ENCODE measurements at regions not wholly inside any gene's neighbourhood (a gene's known extent, or its start where the extent isn't known, plus 50 kb on each side); places are given as distances from the start of the nearest gene placed in this dataset.

DNA sequence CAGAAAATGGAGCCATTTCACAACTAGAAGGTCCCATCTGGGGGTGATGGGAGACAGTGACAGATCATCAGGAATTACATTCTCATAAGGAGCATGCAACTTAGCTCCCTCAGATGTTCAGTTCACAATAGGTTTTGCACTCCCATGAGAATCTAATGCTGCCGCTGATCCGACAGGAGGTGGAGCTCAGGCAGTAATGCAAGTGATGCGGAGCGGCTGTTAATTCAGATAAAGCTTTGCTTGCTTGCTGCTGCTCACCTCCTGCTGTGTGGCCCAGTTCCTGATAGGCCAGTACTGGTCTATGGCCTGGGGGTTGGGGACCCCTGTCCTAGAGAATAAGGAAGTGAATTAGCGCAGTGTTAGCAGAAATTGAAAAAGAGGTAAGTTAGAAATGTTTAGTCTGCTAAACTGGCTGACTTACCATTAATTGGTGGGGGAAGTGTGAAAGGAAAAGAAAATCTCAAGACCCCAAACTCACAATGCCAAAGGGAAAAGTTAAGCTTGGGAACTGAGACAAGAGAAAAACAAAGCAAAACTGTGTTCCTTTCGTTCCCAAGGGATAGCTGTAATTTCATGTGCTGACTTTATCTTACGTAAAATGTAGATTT, 76.4 kb downstream of the LYZL2 start (continued):
- no peak for TF ChIP-seq ZNF121 (CRISPR knock-in tag; conservative IDR thresholded peaks at IDR 0.05)
- TF ChIP-seq, protein P1, sequence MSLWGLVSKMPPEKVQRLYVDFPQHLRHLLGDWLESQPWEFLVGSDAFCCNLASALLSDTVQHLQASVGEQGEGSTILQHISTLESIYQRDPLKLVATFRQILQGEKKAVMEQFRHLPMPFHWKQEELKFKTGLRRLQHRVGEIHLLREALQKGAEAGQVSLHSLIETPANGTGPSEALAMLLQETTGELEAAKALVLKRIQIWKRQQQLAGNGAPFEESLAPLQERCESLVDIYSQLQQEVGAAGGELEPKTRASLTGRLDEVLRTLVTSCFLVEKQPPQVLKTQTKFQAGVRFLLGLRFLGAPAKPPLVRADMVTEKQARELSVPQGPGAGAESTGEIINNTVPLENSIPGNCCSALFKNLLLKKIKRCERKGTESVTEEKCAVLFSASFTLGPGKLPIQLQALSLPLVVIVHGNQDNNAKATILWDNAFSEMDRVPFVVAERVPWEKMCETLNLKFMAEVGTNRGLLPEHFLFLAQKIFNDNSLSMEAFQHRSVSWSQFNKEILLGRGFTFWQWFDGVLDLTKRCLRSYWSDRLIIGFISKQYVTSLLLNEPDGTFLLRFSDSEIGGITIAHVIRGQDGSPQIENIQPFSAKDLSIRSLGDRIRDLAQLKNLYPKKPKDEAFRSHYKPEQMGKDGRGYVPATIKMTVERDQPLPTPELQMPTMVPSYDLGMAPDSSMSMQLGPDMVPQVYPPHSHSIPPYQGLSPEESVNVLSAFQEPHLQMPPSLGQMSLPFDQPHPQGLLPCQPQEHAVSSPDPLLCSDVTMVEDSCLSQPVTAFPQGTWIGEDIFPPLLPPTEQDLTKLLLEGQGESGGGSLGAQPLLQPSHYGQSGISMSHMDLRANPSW (CRISPR knock-in tag; IDR thresholded peaks at IDR 0.05): no peak
- TF ChIP-seq ZBTB17 (CRISPR knock-in tag; IDR thresholded peaks at IDR 0.05): no peak
- TF ChIP-seq, protein P2, sequence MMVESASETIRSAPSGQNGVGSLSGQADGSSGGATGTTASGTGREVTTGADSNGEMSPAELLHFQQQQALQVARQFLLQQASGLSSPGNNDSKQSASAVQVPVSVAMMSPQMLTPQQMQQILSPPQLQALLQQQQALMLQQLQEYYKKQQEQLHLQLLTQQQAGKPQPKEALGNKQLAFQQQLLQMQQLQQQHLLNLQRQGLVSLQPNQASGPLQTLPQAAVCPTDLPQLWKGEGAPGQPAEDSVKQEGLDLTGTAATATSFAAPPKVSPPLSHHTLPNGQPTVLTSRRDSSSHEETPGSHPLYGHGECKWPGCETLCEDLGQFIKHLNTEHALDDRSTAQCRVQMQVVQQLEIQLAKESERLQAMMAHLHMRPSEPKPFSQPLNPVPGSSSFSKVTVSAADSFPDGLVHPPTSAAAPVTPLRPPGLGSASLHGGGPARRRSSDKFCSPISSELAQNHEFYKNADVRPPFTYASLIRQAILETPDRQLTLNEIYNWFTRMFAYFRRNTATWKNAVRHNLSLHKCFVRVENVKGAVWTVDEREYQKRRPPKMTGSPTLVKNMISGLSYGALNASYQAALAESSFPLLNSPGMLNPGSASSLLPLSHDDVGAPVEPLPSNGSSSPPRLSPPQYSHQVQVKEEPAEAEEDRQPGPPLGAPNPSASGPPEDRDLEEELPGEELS (CRISPR knock-in tag; IDR thresholded peaks at IDR 0.05; ENCODE audit: borderline replicate concordance): no peak
- TF ChIP-seq RUNX1 (IDR thresholded peaks at IDR 0.05; ENCODE audit: low read depth): no peak; the same call in 1 of the 2 replicates
- TF ChIP-seq ZNF707 (CRISPR knock-in tag; conservative IDR thresholded peaks at IDR 0.05): no peak
- no peak for TF ChIP-seq ZNF197 (CRISPR knock-in tag; IDR thresholded peaks at IDR 0.05; ENCODE audit: low read depth)
- no peak for TF ChIP-seq ZNF217 (CRISPR knock-in tag; IDR thresholded peaks at IDR 0.05)

Measured in K562 (cell line).